ENCODE measurements at regions not wholly inside any gene's neighbourhood (a gene's known extent, or its start where the extent isn't known, plus 50 kb on each side); places are given as distances from the start of the nearest gene placed in this dataset.

DNA sequence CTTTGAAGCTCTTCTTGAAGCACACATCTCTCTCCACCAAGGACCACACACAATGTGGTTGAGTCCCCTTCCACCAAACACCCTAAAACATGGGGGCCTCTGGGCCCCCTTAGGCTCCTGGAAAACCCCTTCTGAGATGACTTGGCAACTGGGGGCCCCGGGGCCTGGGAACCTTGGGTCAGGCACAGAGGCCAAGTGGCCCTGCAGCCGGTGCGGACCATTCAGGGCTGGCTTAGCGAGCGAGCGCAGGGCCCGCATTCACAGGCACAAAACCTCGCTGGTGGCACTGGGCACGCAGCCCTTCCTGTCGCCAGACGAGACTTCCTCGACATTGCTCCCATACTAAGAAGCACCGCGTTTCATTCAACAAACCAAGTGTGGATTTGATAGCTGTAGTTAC lies 111.2 kb upstream of the ID2 start:
- TF ChIP-seq, protein P1, sequence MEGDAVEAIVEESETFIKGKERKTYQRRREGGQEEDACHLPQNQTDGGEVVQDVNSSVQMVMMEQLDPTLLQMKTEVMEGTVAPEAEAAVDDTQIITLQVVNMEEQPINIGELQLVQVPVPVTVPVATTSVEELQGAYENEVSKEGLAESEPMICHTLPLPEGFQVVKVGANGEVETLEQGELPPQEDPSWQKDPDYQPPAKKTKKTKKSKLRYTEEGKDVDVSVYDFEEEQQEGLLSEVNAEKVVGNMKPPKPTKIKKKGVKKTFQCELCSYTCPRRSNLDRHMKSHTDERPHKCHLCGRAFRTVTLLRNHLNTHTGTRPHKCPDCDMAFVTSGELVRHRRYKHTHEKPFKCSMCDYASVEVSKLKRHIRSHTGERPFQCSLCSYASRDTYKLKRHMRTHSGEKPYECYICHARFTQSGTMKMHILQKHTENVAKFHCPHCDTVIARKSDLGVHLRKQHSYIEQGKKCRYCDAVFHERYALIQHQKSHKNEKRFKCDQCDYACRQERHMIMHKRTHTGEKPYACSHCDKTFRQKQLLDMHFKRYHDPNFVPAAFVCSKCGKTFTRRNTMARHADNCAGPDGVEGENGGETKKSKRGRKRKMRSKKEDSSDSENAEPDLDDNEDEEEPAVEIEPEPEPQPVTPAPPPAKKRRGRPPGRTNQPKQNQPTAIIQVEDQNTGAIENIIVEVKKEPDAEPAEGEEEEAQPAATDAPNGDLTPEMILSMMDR (IDR thresholded peaks at IDR 0.05): no peak
- no peak for TF ChIP-seq POLR2A (IDR thresholded peaks at IDR 0.05)
- no peak for TF ChIP-seq POLR2AphosphoS5 (IDR thresholded peaks at IDR 0.05)
- TF ChIP-seq EP300 (IDR thresholded peaks at IDR 0.05): no peak
